ENCODE measurements at regions not wholly inside any gene's neighbourhood (a gene's known extent, or its start where the extent isn't known, plus 50 kb on each side); places are given as distances from the start of the nearest gene placed in this dataset.
"Not testable (repeated sequence)": the region's sequence is repeated elsewhere in the genome, so short reads cannot be mapped to it uniquely, and the experiment has no call there.

DNA sequence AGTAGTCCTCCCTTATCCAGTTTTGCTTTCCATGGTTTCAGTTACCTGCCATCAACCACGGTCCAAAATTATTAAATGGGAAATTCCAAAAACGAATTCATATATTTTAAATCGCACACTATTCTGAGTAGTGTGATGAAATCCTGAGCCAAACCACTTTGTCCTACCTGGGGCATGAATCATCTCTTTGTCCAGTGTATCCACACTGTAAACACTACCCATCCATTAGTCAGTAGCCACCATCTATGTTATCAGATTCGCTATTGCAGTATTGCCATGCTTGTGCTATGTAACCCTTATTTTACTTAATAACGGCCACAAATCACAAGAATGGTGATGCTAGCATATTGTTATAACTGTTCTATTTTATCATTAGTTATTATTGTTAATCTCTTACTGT, 704.6 kb downstream of the SMARCA1 start:
- ChIA-PET CTCF (no interaction called here), POLR2A (no interaction called here)
- Mint-ChIP-seq H3K36me3 (no peaks in the 10 kb centered on the region), H3K4me3 (no peak overlapping the region), H3K27ac (no peak overlapping the region), H3K27me3 (no peaks in the 10 kb centered on the region), H3K9me3 (peaks cover 0 to 2% (median 0%) of the 10 kb centered on the region in 5 donors), H3K4me1 (no peaks in the 10 kb centered on the region)
- Histone ChIP-seq H3K36me3 (ENCODE audit: insufficient read depth, low read length) (no peaks in the 10 kb centered on the region), H3K4me3 (ENCODE audit: low read length) (no peak overlapping the region), H3K4me1 (ENCODE audit: insufficient read depth, low read length) (no peaks in the 10 kb centered on the region), H3K9me3 (ENCODE audit: low read length) (no peaks in the 10 kb centered on the region), H3K27me3 (ENCODE audit: insufficient read depth, low read length, poor library complexity, severe bottlenecking) (no peaks in the 10 kb centered on the region), H3K27ac (ENCODE audit: low read depth, low read length) (no peak overlapping the region)
- DNase-seq = no peak

GRCh38 chrX:128816919-128817318, 706.4 kb downstream of the SMARCA1 start:
- no peak for DNase-seq
- H3K27ac Mint-ChIP-seq = no peak overlapping the region
- H3K27me3 Mint-ChIP-seq = no peaks in the 10 kb centered on the region
- H3K4me1 Mint-ChIP-seq = no peaks in the 10 kb centered on the region
- H3K9me3 ChIP-seq (ENCODE audit: low read length) = no peaks in the 10 kb centered on the region
- H3K4me1 ChIP-seq (ENCODE audit: insufficient read depth, low read length) = no peaks in the 10 kb centered on the region
- H3K27me3 ChIP-seq (ENCODE audit: insufficient read depth, low read length, poor library complexity, severe bottlenecking) = no peaks in the 10 kb centered on the region
- no peaks in the 10 kb centered on the region for H3K36me3 ChIP-seq (ENCODE audit: insufficient read depth, low read length)
- H3K4me3 ChIP-seq (ENCODE audit: low read length) = no peak overlapping the region
- H3K36me3 Mint-ChIP-seq = no peaks in the 10 kb centered on the region
- H3K9me3 Mint-ChIP-seq = peaks cover 0 to 2% (median 0%) of the 10 kb centered on the region in 5 donors
- H3K27ac ChIP-seq (ENCODE audit: low read depth, low read length) = no peak overlapping the region
- ChIA-PET CTCF (no interaction called here), POLR2A (no interaction called here)
- no peak overlapping the region for H3K4me3 Mint-ChIP-seq

- ChIA-PET POLR2A (no interaction called here), CTCF (no interaction called here)
- no peaks in the 10 kb centered on the region for H3K27me3 ChIP-seq (ENCODE audit: insufficient read depth, low read length, poor library complexity, severe bottlenecking)
- H3K36me3 ChIP-seq (ENCODE audit: insufficient read depth, low read length) = no peaks in the 10 kb centered on the region
- no peaks in the 10 kb centered on the region for H3K4me1 ChIP-seq (ENCODE audit: insufficient read depth, low read length)
- Mint-ChIP-seq H3K9me3 (peaks cover 4 to 11% (median 10%) of the 10 kb centered on the region in 5 donors), H3K36me3 (no peaks in the 10 kb centered on the region), H3K4me3 (no peak overlapping the region), H3K27ac (no peak overlapping the region), H3K27me3 (peaks cover 0 to 4% of the 10 kb centered on the region in 2 donors), H3K4me1 (no peaks in the 10 kb centered on the region)
- H3K27ac ChIP-seq (ENCODE audit: low read depth, low read length) = no peak overlapping the region
- H3K9me3 ChIP-seq (ENCODE audit: low read length) = no peaks in the 10 kb centered on the region
- DNase-seq = no peak
- no peak overlapping the region for H3K4me3 ChIP-seq (ENCODE audit: low read length)
Observed at GRCh38 chrX:128807367-128807766, 715.9 kb downstream of the SMARCA1 start.

- POLR2A ChIA-PET = no interaction called here
- H3K4me3 Mint-ChIP-seq = no peak overlapping the region
- no peak overlapping the region for H3K4me3 ChIP-seq (ENCODE audit: low read length)
- no peaks in the 10 kb centered on the region for H3K4me1 ChIP-seq (ENCODE audit: insufficient read depth, low read length)
- H3K36me3 ChIP-seq (ENCODE audit: insufficient read depth, low read length) = no peaks in the 10 kb centered on the region
- H3K27me3 Mint-ChIP-seq = peaks cover 0 to 4% of the 10 kb centered on the region in 2 donors
- H3K27me3 ChIP-seq (ENCODE audit: insufficient read depth, low read length, poor library complexity, severe bottlenecking) = no peaks in the 10 kb centered on the region
- H3K9me3 Mint-ChIP-seq = peaks cover 4 to 11% (median 9%) of the 10 kb centered on the region in 5 donors
- CTCF ChIA-PET = no interaction called here
- no peaks in the 10 kb centered on the region for H3K36me3 Mint-ChIP-seq
- H3K4me1 Mint-ChIP-seq = no peaks in the 10 kb centered on the region
- no peak overlapping the region for H3K27ac ChIP-seq (ENCODE audit: low read depth, low read length)
- no peak for DNase-seq
- no peaks in the 10 kb centered on the region for H3K9me3 ChIP-seq (ENCODE audit: low read length)
- no peak overlapping the region for H3K27ac Mint-ChIP-seq
Observed at GRCh38 chrX:128805236-128805635, 718.1 kb downstream of the SMARCA1 start.

- Histone ChIP-seq H3K36me3 (ENCODE audit: insufficient read depth, low read length) (no peaks in the 10 kb centered on the region), H3K27ac (ENCODE audit: low read depth, low read length) (no peak overlapping the region), H3K4me1 (ENCODE audit: insufficient read depth, low read length) (no peaks in the 10 kb centered on the region), H3K9me3 (ENCODE audit: low read length) (no peaks in the 10 kb centered on the region), H3K27me3 (ENCODE audit: insufficient read depth, low read length, poor library complexity, severe bottlenecking) (no peaks in the 10 kb centered on the region), H3K4me3 (ENCODE audit: low read length) (no peak overlapping the region)
- ChIA-PET CTCF (no interaction called here), POLR2A (no interaction called here)
- Mint-ChIP-seq H3K27me3 (peaks cover 0 to 4% of the 10 kb centered on the region in 2 donors), H3K4me3 (no peak overlapping the region), H3K4me1 (no peaks in the 10 kb centered on the region), H3K36me3 (no peaks in the 10 kb centered on the region), H3K27ac (no peak overlapping the region), H3K9me3 (peaks cover 4 to 11% (median 9%) of the 10 kb centered on the region in 5 donors)
- no peak for DNase-seq
Observed at GRCh38 chrX:128804828-128805227, 718.5 kb downstream of the SMARCA1 start.

GRCh38 chrX:128800138-128800537, 723.2 kb downstream of the SMARCA1 start:
- peaks cover 0 to 4% of the 10 kb centered on the region in 2 donors for H3K27me3 Mint-ChIP-seq

GRCh38 chrX:128783139-128783538, 730.9 kb upstream of the ACTRT1 start:
- Mint-ChIP-seq H3K27ac (peak overlapping the region in 5 of 8 donors; percentile 2 to 85 (median 19)), H3K4me1 (peaks cover 16 to 29% (median 28%) of the 10 kb centered on the region in 3 donors), H3K4me3 (peak overlapping the region in 5 of 7 donors; percentile 39 to 72 (median 68))
- peak in 1 of 5 donors; percentile 10 for DNase-seq
- H3K36me3 ChIP-seq (ENCODE audit: insufficient read depth, low read length); H3K9me3 Mint-ChIP-seq; H3K9me3 ChIP-seq (ENCODE audit: low read length); H3K4me3 ChIP-seq (ENCODE audit: low read length); H3K27ac ChIP-seq (ENCODE audit: low read depth, low read length); POLR2A ChIA-PET; H3K27me3 ChIP-seq (ENCODE audit: insufficient read depth, low read length, poor library complexity, severe bottlenecking); H3K4me1 ChIP-seq (ENCODE audit: insufficient read depth, low read length); H3K36me3 Mint-ChIP-seq; H3K27me3 Mint-ChIP-seq; CTCF ChIA-PET: not testable (repeated sequence)

More at GRCh38 chrX:128800138-128800537, 723.2 kb downstream of the SMARCA1 start:
- Mint-ChIP-seq H3K9me3 (peaks cover 0 to 1% (median 0%) of the 10 kb centered on the region in 5 donors), H3K4me3 (no peak overlapping the region), H3K36me3 (no peaks in the 10 kb centered on the region), H3K27ac (no peak overlapping the region), H3K4me1 (no peaks in the 10 kb centered on the region)
- Histone ChIP-seq H3K4me1 (ENCODE audit: insufficient read depth, low read length) (no peaks in the 10 kb centered on the region), H3K27ac (ENCODE audit: low read depth, low read length) (no peak overlapping the region), H3K27me3 (ENCODE audit: insufficient read depth, low read length, poor library complexity, severe bottlenecking) (no peaks in the 10 kb centered on the region), H3K9me3 (ENCODE audit: low read length) (no peaks in the 10 kb centered on the region), H3K36me3 (ENCODE audit: insufficient read depth, low read length) (no peaks in the 10 kb centered on the region), H3K4me3 (ENCODE audit: low read length) (no peak overlapping the region)
- ChIA-PET CTCF (no interaction called here), POLR2A (no interaction called here)
- no peak for DNase-seq

GRCh38 chrX:128781506-128781905, 729.3 kb upstream of the ACTRT1 start:
- H3K27ac ChIP-seq (ENCODE audit: low read depth, low read length) = no peak overlapping the region
- no peaks in the 10 kb centered on the region for H3K4me1 ChIP-seq (ENCODE audit: insufficient read depth, low read length)
- no peaks in the 10 kb centered on the region for H3K9me3 ChIP-seq (ENCODE audit: low read length)
- Mint-ChIP-seq H3K36me3 (peaks cover 0 to 5% (median 2%) of the 10 kb centered on the region in 3 donors), H3K9me3 (peaks cover 0 to 16% (median 6%) of the 10 kb centered on the region in 5 donors), H3K4me1 (peaks cover 16 to 29% (median 28%) of the 10 kb centered on the region in 3 donors), H3K27me3 (peaks cover 0 to 9% of the 10 kb centered on the region in 2 donors), H3K4me3 (peak overlapping the region in 4 of 7 donors; percentile 8 to 61 (median 17)), H3K27ac (peak overlapping the region in 3 of 8 donors; percentile 10 to 57 (median 51))
- no peaks in the 10 kb centered on the region for H3K27me3 ChIP-seq (ENCODE audit: insufficient read depth, low read length, poor library complexity, severe bottlenecking)
- ChIA-PET POLR2A (no interaction called here), CTCF (no interaction called here)
- no peaks in the 10 kb centered on the region for H3K36me3 ChIP-seq (ENCODE audit: insufficient read depth, low read length)
- DNase-seq = peak in 2 of 5 donors; percentile 8 to 14
- H3K4me3 ChIP-seq (ENCODE audit: low read length) = no peak overlapping the region

DNA sequence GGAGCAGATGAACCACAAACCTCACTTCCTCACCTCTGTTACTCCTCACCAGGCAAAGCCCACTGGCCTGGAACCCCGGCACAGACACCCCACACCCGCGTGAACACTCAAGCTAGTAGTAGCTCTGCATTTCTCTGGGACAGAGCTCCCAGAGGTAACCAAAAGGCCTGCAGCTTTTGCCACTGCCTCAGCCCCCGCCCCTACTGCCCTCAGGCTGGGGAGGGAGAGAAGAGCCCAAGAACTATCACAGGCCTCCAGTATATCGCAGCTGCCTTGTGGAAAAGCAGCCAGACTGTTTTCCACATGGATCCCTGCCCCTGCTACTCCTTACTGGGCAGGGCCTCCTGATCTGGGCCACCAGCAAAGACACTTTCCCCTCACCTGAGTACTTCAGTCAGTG, 728.7 kb upstream of the ACTRT1 start:
- DNase-seq = no peak
- H3K27ac Mint-ChIP-seq = peak overlapping the region in 1 of 8 donors; percentile 68
- Histone ChIP-seq H3K36me3 (ENCODE audit: insufficient read depth, low read length) (no peaks in the 10 kb centered on the region), H3K27ac (ENCODE audit: low read depth, low read length) (no peak overlapping the region), H3K4me1 (ENCODE audit: insufficient read depth, low read length) (no peaks in the 10 kb centered on the region), H3K4me3 (ENCODE audit: low read length) (no peak overlapping the region), H3K9me3 (ENCODE audit: low read length) (no peaks in the 10 kb centered on the region), H3K27me3 (ENCODE audit: insufficient read depth, low read length, poor library complexity, severe bottlenecking) (no peaks in the 10 kb centered on the region)
- H3K9me3 Mint-ChIP-seq = peaks cover 0 to 17% (median 7%) of the 10 kb centered on the region in 5 donors
- peaks cover 0 to 9% of the 10 kb centered on the region in 2 donors for H3K27me3 Mint-ChIP-seq
- peaks cover 0 to 5% (median 2%) of the 10 kb centered on the region in 3 donors for H3K36me3 Mint-ChIP-seq
- H3K4me1 Mint-ChIP-seq = peaks cover 16 to 29% (median 28%) of the 10 kb centered on the region in 3 donors
- ChIA-PET CTCF (no interaction called here), POLR2A (no interaction called here)
- H3K4me3 Mint-ChIP-seq = peak overlapping the region in 1 of 7 donors; percentile 17

Measured in CD8-positive, alpha-beta memory T cell (primary cell).